IMR-90 (cell line): ENCODE measurements at regions not wholly inside any gene's neighbourhood (a gene's known extent, or its start where the extent isn't known, plus 50 kb on each side); places are given as distances from the start of the nearest gene placed in this dataset.

Source experiments
- ATAC-seq: fragments of 200-7000 bp; cut with Tn5 transposase; 2 replicates; pipeline ENCODE4 v1.9.1; 2020; ENCODE audit warnings: low read depth, mild to moderate bottlenecking, moderate library complexity
- BruUV-seq: library from RNA; stranded (reverse); fragments of 400-500 nt; replicated peaks from 2 replicates; lab custom pipeline; 2021; lab: Mats Ljungman, UMichigan
- CTCF ChIA-PET: fragments of 300-600 bp; formaldehyde crosslinking; extraction: SDS; loops from one replicate; lab custom pipeline; 2021; ENCODE audit warnings: antibody characterized with exemption; lab: Yijun Ruan, JAX
- POLR2A ChIA-PET: fragments of 300-600 bp; sonication (Branson Sonifier 250); formaldehyde crosslinking; loops from one replicate; lab custom pipeline; 2022; ENCODE audit warnings: antibody characterized with exemption; ENCODE audit not compliant: unreplicated experiment; lab: Charles Lee
- DNase-seq: peaks from one replicate; pipeline ENCODE4 v3.0.0; 2013
- H2AFZ ChIP-seq: replicated peaks from 2 replicates; pipeline ENCODE3; 2013; ENCODE audit warnings: low read length, mild to moderate bottlenecking; ENCODE audit not compliant: poor library complexity
- H2AK5ac ChIP-seq: 2 replicates; pipeline ENCODE4 v1.6.1; 2013; ENCODE audit warnings: low read depth, low read length, inconsistent platforms
- H2AK9ac ChIP-seq: replicated peaks from 2 replicates; pipeline ENCODE3; 2013; ENCODE audit warnings: mild to moderate bottlenecking, low read depth, low read length, moderate library complexity; ENCODE audit not compliant: poor library complexity
- H2BK120ac ChIP-seq: 2 replicates; pipeline ENCODE4 v1.6.1; 2013; ENCODE audit warnings: low read depth, low read length, inconsistent platforms
- H2BK15ac ChIP-seq: 3 replicates; pipeline ENCODE4 v1.6.1; 2013; ENCODE audit warnings: low read depth, low read length, inconsistent platforms
- H2BK20ac ChIP-seq: 2 replicates; pipeline ENCODE4 v1.6.1; 2013; ENCODE audit warnings: low read depth, mild to moderate bottlenecking, inconsistent platforms, low read length, moderate library complexity
- H2BK5ac ChIP-seq: 2 replicates; pipeline ENCODE4 v1.6.1; 2013; ENCODE audit warnings: mild to moderate bottlenecking, low read depth, low read length, inconsistent platforms; ENCODE audit not compliant: poor library complexity, severe bottlenecking
- H3K14ac ChIP-seq: replicated peaks from 2 replicates; pipeline ENCODE4 v1.6.1; 2013; ENCODE audit warnings: low read depth, low read length, inconsistent platforms
- H3K18ac ChIP-seq: 2 replicates; pipeline ENCODE4 v1.6.1; 2013; ENCODE audit warnings: low read depth, low read length, control low read depth
- H3K23ac ChIP-seq: 2 replicates; pipeline ENCODE4 v1.6.1; 2013; ENCODE audit warnings: low read depth, low read length, inconsistent platforms
- H3K27ac ChIP-seq: 2 replicates; pipeline ENCODE4 v1.5.1; 2013; ENCODE audit warnings: mild to moderate bottlenecking, control low read depth, low read length; ENCODE audit not compliant: insufficient read depth
- H3K27me3 ChIP-seq: 2 replicates; pipeline ENCODE4 v1.6.1; 2013; ENCODE audit warnings: low read length; ENCODE audit not compliant: control insufficient read depth, insufficient read depth
- H3K36me3 ChIP-seq: 2 replicates; pipeline ENCODE4 v1.6.1; 2013; ENCODE audit warnings: low read length, mixed read lengths; ENCODE audit not compliant: control insufficient read depth, insufficient read depth
- H3K4ac ChIP-seq: 2 replicates; pipeline ENCODE4 v1.6.1; 2013; ENCODE audit warnings: low read depth, low read length, inconsistent platforms
- H3K4me1 ChIP-seq: 2 replicates; pipeline ENCODE4 v1.6.1; 2013; ENCODE audit warnings: low read length, mixed read lengths; ENCODE audit not compliant: control insufficient read depth, insufficient read depth
- H3K4me2 ChIP-seq: 2 replicates; pipeline ENCODE4 v1.6.1; 2013; ENCODE audit warnings: low read depth, mild to moderate bottlenecking, control low read depth, low read length, moderate library complexity
- H3K4me3 ChIP-seq: 2 replicates; pipeline ENCODE4 v1.5.1; 2013; ENCODE audit warnings: low read depth, mild to moderate bottlenecking, control low read depth, low read length, moderate library complexity; ENCODE audit not compliant: insufficient read depth
- H3K56ac ChIP-seq: 2 replicates; pipeline ENCODE4 v1.6.1; 2013; ENCODE audit warnings: low read length, inconsistent platforms; ENCODE audit not compliant: insufficient read depth; ENCODE audit errors: extremely low read depth
- H3K79me1 ChIP-seq, 2 experiments: 2 replicates each; pipeline ENCODE4 v1.6.1; 2013; ENCODE audit warnings: low read length in 2 of 2, inconsistent platforms in 1 of 2, low read depth in 1 of 2
- H3K9ac ChIP-seq: 2 replicates; pipeline ENCODE4 v1.6.1; 2013; ENCODE audit warnings: low read depth, low read length, control low read depth
- H3K9me1 ChIP-seq: 2 replicates; pipeline ENCODE4 v1.6.1; 2013; ENCODE audit warnings: low read length, inconsistent platforms; ENCODE audit not compliant: insufficient read depth
- H3K9me3 ChIP-seq: 2 replicates; pipeline ENCODE4 v1.6.1; 2013; ENCODE audit warnings: low read length; ENCODE audit not compliant: control insufficient read depth, insufficient read depth
- H4K20me1 ChIP-seq: 2 replicates; pipeline ENCODE4 v1.6.1; 2013; ENCODE audit warnings: low read length, inconsistent platforms; ENCODE audit not compliant: insufficient read depth
- H4K5ac ChIP-seq: 2 replicates; pipeline ENCODE4 v1.6.1; 2013; ENCODE audit warnings: mild to moderate bottlenecking, low read depth, low read length, control low read depth
- H4K8ac ChIP-seq, 2 experiments: 2 replicates each; pipeline ENCODE4 v1.6.1; 2013; ENCODE audit warnings: low read depth in 2 of 2, low read length in 2 of 2, control low read depth in 1 of 2, inconsistent platforms in 1 of 2
- H4K91ac ChIP-seq: 2 replicates; pipeline ENCODE4 v1.6.1; 2013; ENCODE audit warnings: low read depth, low read length, inconsistent platforms; ENCODE audit not compliant: insufficient read depth
- FOS ChIP-seq: fragments of 150-350 bp; IDR thresholded peaks from 2 replicates; pipeline ENCODE4 v1.6.1; 2016; ENCODE audit warnings: low read depth, low read length
- NFE2L2 ChIP-seq: fragments of 150-350 bp; IDR thresholded peaks from 2 replicates; pipeline ENCODE4 v1.6.1; 2016; ENCODE audit warnings: low read depth, mild to moderate bottlenecking, low read length
- WGBS, 2 experiments: methylation state at CpG; one replicate each; pipeline versions ENCODE4 v1.1.5 to v1.1.7; 2013; ENCODE audit warnings: missing lambda C conversion rate in 2 of 2; ENCODE audit not compliant: insufficient read length in 1 of 2; ENCODE audit errors: extremely low coverage in 2 of 2; 5-methylcytosine and 5-hydroxymethylcytosine counted together
- dilution Hi-C: fragments of 300-500 bp; cut with HindIII; formaldehyde crosslinking; loops from one replicate; pipeline ENCODE4 v1.14.3; 2018; ENCODE audit warnings: low sequenced_read_pairs; ENCODE audit not compliant: unreplicated experiment
- in situ Hi-C: fragments of 300-500 bp; cut with MboI; formaldehyde crosslinking; loops from 3 replicates; pipeline ENCODE4 v1.14.3; 2019; ENCODE audit warnings: low sequenced_read_pairs, inconsistent platforms, mixed read lengths
- intact Hi-C: fragments of 100-400 bp; cut with micrococcal nuclease; formaldehyde crosslinking; loops from 2 replicates; pipeline ENCODE4 v1.10.0; 2022
- TF ChIP-seq, protein P1 (sequence below): fragments of 150-350 bp; IDR thresholded peaks from 2 replicates; pipeline ENCODE4 v1.6.1; 2016; ENCODE audit warnings: low read depth, mild to moderate bottlenecking, low read length, moderate library complexity, borderline replicate concordance

DNA sequence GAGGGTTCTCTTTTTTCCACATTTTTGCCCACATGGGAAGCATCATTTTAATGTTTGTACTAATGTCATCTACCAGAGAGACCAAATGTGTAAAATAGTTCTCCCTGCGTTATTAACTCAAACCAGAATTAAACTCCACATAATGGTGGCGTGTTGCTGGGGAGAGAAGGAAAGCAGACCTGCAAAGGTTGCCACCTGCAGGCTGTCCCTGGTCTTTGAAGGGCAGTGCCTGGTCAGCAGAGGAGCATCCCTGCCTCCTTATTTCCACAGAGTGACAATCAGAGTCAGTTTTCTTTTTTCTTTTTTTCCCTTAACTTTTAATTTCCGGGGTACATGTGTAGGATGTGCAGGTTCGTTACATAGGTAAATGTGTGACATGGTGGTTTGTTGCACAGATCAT is 214.5 kb downstream of the TBX18 start:
- no TSS peak for BruUV-seq
- no peak for DNase-seq
- Histone ChIP-seq H3K23ac (no peak overlapping the region), H2BK15ac (no peak overlapping the region), H2AFZ (no peak overlapping the region), H3K14ac (no peak overlapping the region), H4K91ac (no peak overlapping the region), H3K27ac (no peak overlapping the region), H2AK5ac (no peak overlapping the region), H2AK9ac (no peak overlapping the region), H3K9me3 (no peaks in the 10 kb centered on the region), H3K79me1 (no peaks in the 10 kb centered on the region), H3K18ac (no peak overlapping the region), H2BK120ac (no peak overlapping the region), H2BK20ac (no peak overlapping the region), H4K20me1 (no peaks in the 10 kb centered on the region), H3K56ac (no peak overlapping the region), H3K27me3 (no peaks in the 10 kb centered on the region), H3K4me3 (no peak overlapping the region), H3K36me3 (no peaks in the 10 kb centered on the region), H3K4me2 (no peak overlapping the region), H3K4me1 (no peaks in the 10 kb centered on the region), H4K8ac (no peak overlapping the region), H3K9ac (no peak overlapping the region), H4K5ac (no peak overlapping the region), H3K9me1 (no peaks in the 10 kb centered on the region), H2BK5ac (no peak overlapping the region), H3K4ac (no peak overlapping the region)
- dilution Hi-C loops (no loop called here), intact Hi-C loops (no loop called here), in situ Hi-C loops (no loop called here)
- ChIA-PET POLR2A (no interaction called here), CTCF (no interaction called here)
- no peak for ATAC-seq
- WGBS, 2 experiments = no CpG with 5 or more reads among the region's 4 CpGs
- TF ChIP-seq, protein P1, sequence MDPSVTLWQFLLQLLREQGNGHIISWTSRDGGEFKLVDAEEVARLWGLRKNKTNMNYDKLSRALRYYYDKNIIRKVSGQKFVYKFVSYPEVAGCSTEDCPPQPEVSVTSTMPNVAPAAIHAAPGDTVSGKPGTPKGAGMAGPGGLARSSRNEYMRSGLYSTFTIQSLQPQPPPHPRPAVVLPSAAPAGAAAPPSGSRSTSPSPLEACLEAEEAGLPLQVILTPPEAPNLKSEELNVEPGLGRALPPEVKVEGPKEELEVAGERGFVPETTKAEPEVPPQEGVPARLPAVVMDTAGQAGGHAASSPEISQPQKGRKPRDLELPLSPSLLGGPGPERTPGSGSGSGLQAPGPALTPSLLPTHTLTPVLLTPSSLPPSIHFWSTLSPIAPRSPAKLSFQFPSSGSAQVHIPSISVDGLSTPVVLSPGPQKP = no peak
- TF ChIP-seq NFE2L2 (no peak), FOS (no peak)
